ENCODE measurements at regions not wholly inside any gene's neighbourhood (a gene's known extent, or its start where the extent isn't known, plus 50 kb on each side); places are given as distances from the start of the nearest gene placed in this dataset.

GRCh38 chr18:66971960-66972359, 368.1 kb upstream of the CDH19 start:
- no peak overlapping the region for H3K4me3 ChIP-seq
- TF ChIP-seq EZH2phosphoT487 (IDR thresholded peaks at IDR 0.05; ENCODE audit: low read depth, severe bottlenecking, unreplicated experiment) (no peak), EZH2 (IDR thresholded peaks at IDR 0.05; ENCODE audit: borderline replicate concordance) (no peak), CTCF (IDR thresholded peaks at IDR 0.05; ENCODE audit: poor library complexity) (no peak)
- H3K79me2 ChIP-seq, result no peaks in the 10 kb centered on the region
- H3K9me2 ChIP-seq (replicated peaks; ENCODE audit: insufficient read depth), result no peaks in the 10 kb centered on the region
- H3K36me3 ChIP-seq (replicated peaks; ENCODE audit: insufficient read depth, low read depth), result no peaks in the 10 kb centered on the region
- 63% methylated on average over 3 of the region's 3 CpGs for WGBS (ENCODE audit: low lambda C conversion rate, missing lambda C conversion rate)
- no peak for DNase-seq (ENCODE audit: low spot score)
- H2AFZ ChIP-seq, result no peak overlapping the region
- no peaks in the 10 kb centered on the region for H4K20me1 ChIP-seq (ENCODE audit: insufficient read depth, poor library complexity, severe bottlenecking)
- no peak overlapping the region for H3K27ac ChIP-seq
- H3K9me3 ChIP-seq (ENCODE audit: low read depth), result no peaks in the 10 kb centered on the region
- no peak overlapping the region for H3K4me2 ChIP-seq
- H3K4me1 ChIP-seq (ENCODE audit: insufficient read depth), result no peaks in the 10 kb centered on the region
- no peaks in the 10 kb centered on the region for H3K27me3 ChIP-seq

GRCh38 chr18:66966171-66966570, 362.3 kb upstream of the CDH19 start:
- Histone ChIP-seq H2AFZ (no peak overlapping the region), H3K36me3 (replicated peaks; ENCODE audit: insufficient read depth, low read depth) (no peaks in the 10 kb centered on the region), H3K4me3 (no peak overlapping the region), H3K9me2 (replicated peaks; ENCODE audit: insufficient read depth) (no peaks in the 10 kb centered on the region), H3K27ac (no peak overlapping the region), H3K27me3 (no peaks in the 10 kb centered on the region), H4K20me1 (ENCODE audit: insufficient read depth, poor library complexity, severe bottlenecking) (no peaks in the 10 kb centered on the region), H3K79me2 (no peaks in the 10 kb centered on the region), H3K4me1 (ENCODE audit: insufficient read depth) (no peaks in the 10 kb centered on the region), H3K9me3 (ENCODE audit: low read depth) (no peaks in the 10 kb centered on the region), H3K4me2 (no peak overlapping the region)
- no peak for DNase-seq (ENCODE audit: low spot score)
- WGBS (ENCODE audit: low lambda C conversion rate, missing lambda C conversion rate), result 93% methylated on average over 7 of the region's 7 CpGs
- no peak for TF ChIP-seq CTCF (IDR thresholded peaks at IDR 0.05; ENCODE audit: poor library complexity)
- TF ChIP-seq EZH2 (IDR thresholded peaks at IDR 0.05; ENCODE audit: borderline replicate concordance), result no peak
- TF ChIP-seq EZH2phosphoT487 (IDR thresholded peaks at IDR 0.05; ENCODE audit: low read depth, severe bottlenecking, unreplicated experiment), result no peak

GRCh38 chr18:66958309-66958708, 354.4 kb upstream of the CDH19 start:
- H3K36me3 ChIP-seq (replicated peaks; ENCODE audit: insufficient read depth, low read depth), result no peaks in the 10 kb centered on the region
- no peaks in the 10 kb centered on the region for H3K4me1 ChIP-seq (ENCODE audit: insufficient read depth)
- no peak overlapping the region for H3K4me3 ChIP-seq
- H2AFZ ChIP-seq, result no peak overlapping the region
- no peaks in the 10 kb centered on the region for H3K9me2 ChIP-seq (replicated peaks; ENCODE audit: insufficient read depth)
- no peaks in the 10 kb centered on the region for H4K20me1 ChIP-seq (ENCODE audit: insufficient read depth, poor library complexity, severe bottlenecking)
- H3K27me3 ChIP-seq, result no peaks in the 10 kb centered on the region
- H3K27ac ChIP-seq, result no peak overlapping the region
- TF ChIP-seq EZH2phosphoT487 (IDR thresholded peaks at IDR 0.05; ENCODE audit: low read depth, severe bottlenecking, unreplicated experiment) (no peak), EZH2 (IDR thresholded peaks at IDR 0.05; ENCODE audit: borderline replicate concordance) (no peak), CTCF (IDR thresholded peaks at IDR 0.05; ENCODE audit: poor library complexity) (no peak)
- H3K9me3 ChIP-seq (ENCODE audit: low read depth), result no peaks in the 10 kb centered on the region
- DNase-seq (ENCODE audit: low spot score), result no peak
- H3K4me2 ChIP-seq, result no peak overlapping the region
- no peaks in the 10 kb centered on the region for H3K79me2 ChIP-seq
- WGBS (ENCODE audit: low lambda C conversion rate, missing lambda C conversion rate), result 88% methylated on average over 2 of the region's 2 CpGs

- no peaks in the 10 kb centered on the region for H3K27me3 ChIP-seq
- H3K4me1 ChIP-seq (ENCODE audit: insufficient read depth), result no peaks in the 10 kb centered on the region
- TF ChIP-seq CTCF (IDR thresholded peaks at IDR 0.05; ENCODE audit: poor library complexity), result no peak
- TF ChIP-seq EZH2 (IDR thresholded peaks at IDR 0.05; ENCODE audit: borderline replicate concordance), result no peak
- no peak for TF ChIP-seq EZH2phosphoT487 (IDR thresholded peaks at IDR 0.05; ENCODE audit: low read depth, severe bottlenecking, unreplicated experiment)
- H3K79me2 ChIP-seq, result no peaks in the 10 kb centered on the region
- no peak overlapping the region for H3K27ac ChIP-seq
- WGBS (ENCODE audit: low lambda C conversion rate, missing lambda C conversion rate), result 69% methylated on average over 1 of the region's 1 CpG
- no peaks in the 10 kb centered on the region for H3K36me3 ChIP-seq (replicated peaks; ENCODE audit: insufficient read depth, low read depth)
- no peak overlapping the region for H3K4me2 ChIP-seq
- no peaks in the 10 kb centered on the region for H3K9me3 ChIP-seq (ENCODE audit: low read depth)
- no peak for DNase-seq (ENCODE audit: low spot score)
- H4K20me1 ChIP-seq (ENCODE audit: insufficient read depth, poor library complexity, severe bottlenecking), result no peaks in the 10 kb centered on the region
- no peak overlapping the region for H3K4me3 ChIP-seq
- no peak overlapping the region for H2AFZ ChIP-seq
- no peaks in the 10 kb centered on the region for H3K9me2 ChIP-seq (replicated peaks; ENCODE audit: insufficient read depth)
Observed at GRCh38 chr18:66951750-66952149, 347.9 kb upstream of the CDH19 start.

Data from hepatocyte (in vitro differentiated cells).